K562 (cell line): ENCODE measurements at regions not wholly inside any gene's neighbourhood (a gene's known extent, or its start where the extent isn't known, plus 50 kb on each side); places are given as distances from the start of the nearest gene placed in this dataset.

Source experiments
- BCLAF1 ChIP-seq, 2 experiments: fragments of 450-650 bp in 1 of 2; IDR thresholded peaks; 2 replicates each; pipeline ENCODE4 v1.6.1; 2011 to 2017; ENCODE audit warnings: low read depth in 2 of 2, antibody characterized with exemption in 1 of 2, borderline replicate concordance in 1 of 2, low read length in 1 of 2, mild to moderate bottlenecking in 1 of 2, mixed read lengths in 1 of 2; ENCODE audit not compliant: control insufficient read depth in 1 of 2
- PYGO2 ChIP-seq: fragments of 450-650 bp; IDR thresholded peaks from 2 replicates; pipeline ENCODE4 v1.6.1; 2016; ENCODE audit warnings: mild to moderate bottlenecking, missing genetic modification characterization, moderate library complexity, missing compliant biosample characterization
- YY1 ChIP-seq, 3 experiments: IDR thresholded peaks; 2 replicates each; pipeline ENCODE4 v1.6.1; 2011; ENCODE audit warnings: low read length in 2 of 3, mild to moderate bottlenecking in 2 of 3, moderate library complexity in 2 of 3, borderline replicate concordance in 1 of 3, control low read depth in 1 of 3, low read depth in 1 of 3; ENCODE audit not compliant: insufficient read depth in 3 of 3, insufficient replicate concordance in 2 of 3, control insufficient read depth in 1 of 3, insufficient read length in 1 of 3; ENCODE audit errors: extremely low read depth in 1 of 3
- TF ChIP-seq, protein P1 (sequence below): sonication (generic); formaldehyde crosslinking; IDR thresholded peaks from 2 replicates; pipeline ENCODE4 v1.8.1; 2023; ENCODE audit warnings: mild to moderate bottlenecking, missing genetic modification reagents

DNA sequence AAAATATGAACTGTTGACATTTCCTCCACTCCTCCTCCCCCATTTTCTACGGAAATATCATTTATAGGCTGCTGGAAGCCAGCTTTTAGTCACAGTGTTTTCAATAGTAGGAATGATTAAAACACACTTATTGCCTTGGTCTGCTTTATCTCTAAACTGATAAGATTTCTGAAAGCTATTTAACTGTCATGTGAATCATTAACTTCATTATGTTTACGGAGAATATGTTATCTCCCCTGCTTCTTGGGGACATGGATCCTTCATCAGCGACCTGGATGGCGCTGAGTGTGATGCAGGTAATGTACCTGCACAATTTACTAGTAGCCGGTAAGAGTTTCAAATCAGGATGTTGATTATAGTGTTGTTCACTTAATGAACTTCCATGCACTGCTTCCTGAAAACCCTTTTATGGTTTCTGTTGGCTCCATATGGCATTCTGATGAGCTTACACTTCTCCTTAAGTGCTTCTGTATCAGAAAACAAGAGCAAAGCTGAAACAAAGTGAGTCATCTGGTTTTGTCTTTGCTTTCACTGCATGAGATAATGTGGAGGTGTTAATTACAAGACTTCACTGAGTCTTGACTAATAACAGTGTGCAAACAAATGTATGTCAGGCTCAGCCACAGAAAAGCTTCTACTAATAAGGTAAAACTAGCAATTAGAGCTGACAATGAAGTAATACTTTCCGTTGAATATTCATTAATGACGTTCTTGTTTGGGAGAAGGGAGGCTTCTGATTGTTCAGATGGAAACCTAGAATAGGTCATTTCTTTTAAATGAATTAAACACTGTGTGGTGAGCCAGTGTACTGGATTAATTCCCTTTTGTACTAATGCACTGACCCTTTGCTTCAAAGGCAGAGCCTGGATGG, 162.4 kb upstream of the ZNF608 start (continued):
- TF ChIP-seq, protein P1, sequence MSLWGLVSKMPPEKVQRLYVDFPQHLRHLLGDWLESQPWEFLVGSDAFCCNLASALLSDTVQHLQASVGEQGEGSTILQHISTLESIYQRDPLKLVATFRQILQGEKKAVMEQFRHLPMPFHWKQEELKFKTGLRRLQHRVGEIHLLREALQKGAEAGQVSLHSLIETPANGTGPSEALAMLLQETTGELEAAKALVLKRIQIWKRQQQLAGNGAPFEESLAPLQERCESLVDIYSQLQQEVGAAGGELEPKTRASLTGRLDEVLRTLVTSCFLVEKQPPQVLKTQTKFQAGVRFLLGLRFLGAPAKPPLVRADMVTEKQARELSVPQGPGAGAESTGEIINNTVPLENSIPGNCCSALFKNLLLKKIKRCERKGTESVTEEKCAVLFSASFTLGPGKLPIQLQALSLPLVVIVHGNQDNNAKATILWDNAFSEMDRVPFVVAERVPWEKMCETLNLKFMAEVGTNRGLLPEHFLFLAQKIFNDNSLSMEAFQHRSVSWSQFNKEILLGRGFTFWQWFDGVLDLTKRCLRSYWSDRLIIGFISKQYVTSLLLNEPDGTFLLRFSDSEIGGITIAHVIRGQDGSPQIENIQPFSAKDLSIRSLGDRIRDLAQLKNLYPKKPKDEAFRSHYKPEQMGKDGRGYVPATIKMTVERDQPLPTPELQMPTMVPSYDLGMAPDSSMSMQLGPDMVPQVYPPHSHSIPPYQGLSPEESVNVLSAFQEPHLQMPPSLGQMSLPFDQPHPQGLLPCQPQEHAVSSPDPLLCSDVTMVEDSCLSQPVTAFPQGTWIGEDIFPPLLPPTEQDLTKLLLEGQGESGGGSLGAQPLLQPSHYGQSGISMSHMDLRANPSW, result no peak
- TF ChIP-seq YY1 (IDR thresholded peaks at IDR 0.05; ENCODE audit: borderline replicate concordance in 1 of 3, control insufficient read depth in 1 of 3, extremely low read depth in 1 of 3, insufficient read depth in 3 of 3, insufficient read length in 1 of 3, insufficient replicate concordance in 2 of 3, low read depth in 1 of 3, low read length in 2 of 3) (no peak), PYGO2 (tag) (no peak), BCLAF1 (IDR thresholded peaks at IDR 0.05; ENCODE audit: borderline replicate concordance in 1 of 2, control insufficient read depth in 1 of 2, low read depth in 2 of 2, low read length in 1 of 2) (no peak)
